CD4-positive, alpha-beta memory T cell (primary cell): ENCODE measurements at regions not wholly inside any gene's neighbourhood (a gene's known extent, or its start where the extent isn't known, plus 50 kb on each side); places are given as distances from the start of the nearest gene placed in this dataset.
"Not testable (repeated sequence)": the region's sequence is repeated elsewhere in the genome, so short reads cannot be mapped to it uniquely, and the experiment has no call there.

Source experiments
- CTCF ChIA-PET: fragments of 350-600 bp; sonication (Branson Sonifier 250); formaldehyde crosslinking; loops from one replicate; lab custom pipeline; 2021; ENCODE audit warnings: inconsistent platforms; ENCODE audit not compliant: partially characterized antibody; lab: Charles Lee
- POLR2A ChIA-PET: fragments of 350-600 bp; sonication (Branson Sonifier 250); formaldehyde crosslinking; loops from one replicate; lab custom pipeline; 2021; ENCODE audit not compliant: partially characterized antibody; lab: Charles Lee
- DNase-seq, 5 donors: peaks; one replicate each; pipeline versions ENCODE4 v3.0.0 to v3.0.0-alpha.2; 2020 to 2022; ENCODE audit warnings: mixed read lengths in 1 of 5
- H3K27ac ChIP-seq: one replicate; pipeline ENCODE4 v1.7.0; 2013; ENCODE audit warnings: low read depth, low read length
- H3K27me3 ChIP-seq: 2 replicates; pipeline ENCODE4 v1.7.0; 2013; ENCODE audit warnings: mild to moderate bottlenecking, low read length, moderate library complexity; ENCODE audit not compliant: insufficient read depth
- H3K36me3 ChIP-seq: 2 replicates; pipeline ENCODE4 v1.7.0; 2013; ENCODE audit warnings: mild to moderate bottlenecking, low read length, moderate library complexity; ENCODE audit not compliant: insufficient read depth
- H3K4me1 ChIP-seq: 2 replicates; pipeline ENCODE4 v1.7.0; 2013; ENCODE audit warnings: mild to moderate bottlenecking, low read length, moderate library complexity; ENCODE audit not compliant: insufficient read depth
- H3K4me3 ChIP-seq, 2 donors: one replicate each; pipeline ENCODE4 v1.7.0; 2013; ENCODE audit warnings: low read length in 2 of 2, mild to moderate bottlenecking in 1 of 2
- H3K9me3 ChIP-seq, 2 donors: one replicate each; pipeline ENCODE4 v1.7.0; 2013; ENCODE audit warnings: low read length in 2 of 2, control low read depth in 1 of 2; ENCODE audit not compliant: control insufficient read depth in 1 of 2
- H3K27ac Mint-ChIP-seq, 7 donors: one replicate each; pipeline ENCODE4 v1.8.0; 2020 to 2021; ENCODE audit warnings: mixed read lengths in 7 of 7, mild to moderate bottlenecking in 6 of 7, inconsistent platforms in 3 of 7, moderate library complexity in 3 of 7
- H3K27me3 Mint-ChIP-seq, 2 donors: one replicate each; pipeline ENCODE4 v1.8.0; 2020 to 2021; ENCODE audit warnings: mixed read lengths in 2 of 2
- H3K36me3 Mint-ChIP-seq, 2 donors: one replicate each; pipeline ENCODE4 v1.8.0; 2020 to 2021; ENCODE audit warnings: mixed read lengths in 2 of 2, inconsistent platforms in 1 of 2, mild to moderate bottlenecking in 1 of 2
- H3K4me1 Mint-ChIP-seq, 4 donors: one replicate each; pipeline ENCODE4 v1.8.0; 2020 to 2021; ENCODE audit warnings: mixed read lengths in 4 of 4, mild to moderate bottlenecking in 1 of 4
- H3K4me3 Mint-ChIP-seq, 8 donors: one replicate each; pipeline ENCODE4 v1.8.0; 2020 to 2021; ENCODE audit warnings: mixed read lengths in 8 of 8, mild to moderate bottlenecking in 7 of 8, moderate library complexity in 6 of 8, inconsistent platforms in 3 of 8
- H3K9me3 Mint-ChIP-seq, 8 donors: one replicate each; pipeline ENCODE4 v1.8.0; 2020 to 2021; ENCODE audit warnings: mixed read lengths in 8 of 8, mild to moderate bottlenecking in 5 of 8, inconsistent platforms in 3 of 8, moderate library complexity in 1 of 8
- intact Hi-C: fragments of 100-400 bp; cut with micrococcal nuclease; formaldehyde crosslinking; loops from one replicate; pipeline ENCODE4 v1.15.1; 2023

DNA sequence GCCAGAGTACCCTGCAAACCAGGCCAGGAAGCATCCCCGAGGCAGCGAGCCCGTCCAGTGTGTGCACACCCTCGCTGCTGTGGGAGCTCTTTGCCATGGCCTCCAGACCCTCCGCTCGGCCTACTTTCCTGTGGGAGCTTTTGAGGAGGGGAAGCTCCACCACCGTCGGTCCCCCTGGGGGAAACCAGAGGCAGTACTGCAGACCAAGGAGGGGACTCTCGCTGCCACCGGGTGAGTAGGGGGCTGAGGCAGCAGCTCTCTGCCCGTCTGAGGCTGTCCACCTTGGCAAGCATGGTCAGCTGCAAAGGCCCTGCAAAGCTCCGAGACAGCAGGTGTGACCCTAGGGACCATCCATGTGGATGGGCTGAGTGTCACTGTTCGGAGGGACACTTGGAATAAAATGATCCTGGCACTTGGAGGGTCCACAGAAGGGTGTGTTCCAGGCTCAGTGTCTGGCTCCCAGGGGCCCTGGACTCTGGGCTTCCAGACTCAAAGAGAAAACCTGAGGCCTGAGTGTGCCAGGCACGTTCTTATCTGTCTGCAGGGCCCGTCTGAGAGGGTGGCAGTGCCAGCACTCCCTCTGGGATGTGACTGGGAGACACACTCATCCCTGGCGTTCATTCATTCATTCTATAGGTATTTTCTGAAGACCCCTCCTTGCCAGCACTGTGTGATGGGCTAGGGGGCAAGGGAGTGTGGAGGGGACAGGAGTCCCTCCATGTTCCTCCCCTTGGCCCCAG is 282.8 kb upstream of the HS6ST1 start:
- Mint-ChIP-seq H3K36me3 (no peaks in the 10 kb centered on the region), H3K4me3 (no peak overlapping the region), H3K27ac (no peak overlapping the region), H3K4me1 (no peaks in the 10 kb centered on the region), H3K9me3 (no peaks in the 10 kb centered on the region), H3K27me3 (no peaks in the 10 kb centered on the region)
- intact Hi-C loops, result no loop called here
- no peak overlapping the region for H3K4me3 ChIP-seq
- no peaks in the 10 kb centered on the region for H3K27me3 ChIP-seq
- POLR2A ChIA-PET, result no interaction called here
- H3K36me3 ChIP-seq, result no peaks in the 10 kb centered on the region
- CTCF ChIA-PET, result no interaction called here
- H3K4me1 ChIP-seq, result no peaks in the 10 kb centered on the region
- no peaks in the 10 kb centered on the region for H3K9me3 ChIP-seq
- no peak overlapping the region for H3K27ac ChIP-seq
- no peak for DNase-seq

DNA sequence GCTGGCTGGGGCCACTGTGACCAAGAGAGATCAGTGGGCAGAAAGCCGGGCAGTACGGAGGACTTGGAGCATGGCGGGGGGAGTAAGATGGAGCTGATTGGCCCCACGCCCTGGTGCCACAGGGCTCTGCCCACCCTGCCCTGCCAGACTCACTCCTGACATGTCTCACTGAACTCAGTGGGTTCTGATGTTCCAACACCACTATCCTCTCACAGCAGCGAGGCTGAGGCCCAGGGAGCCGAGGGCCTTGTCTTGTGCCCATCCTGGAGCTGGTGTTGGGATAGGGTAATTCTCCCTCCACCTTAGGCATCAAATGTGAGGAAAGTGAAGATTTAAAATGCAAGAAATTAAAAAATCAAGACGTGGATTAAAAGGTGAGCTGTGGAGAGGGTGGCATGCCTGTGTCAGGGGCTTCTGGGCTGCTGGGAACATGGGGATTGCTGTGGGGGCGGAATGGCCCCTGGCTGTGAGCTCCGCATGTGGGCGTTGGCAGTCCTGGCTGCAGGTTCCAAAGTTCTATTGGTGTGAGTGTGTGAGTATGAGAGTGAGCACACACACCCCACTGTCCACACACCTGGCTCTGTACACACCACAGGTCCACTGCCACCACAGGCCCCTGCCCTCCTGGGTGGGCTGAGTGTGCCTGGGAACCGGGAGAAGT is 283.5 kb upstream of the HS6ST1 start:
- intact Hi-C loops, result no loop called here
- no peaks in the 10 kb centered on the region for H3K9me3 ChIP-seq
- H3K27ac Mint-ChIP-seq, result no peak overlapping the region

GRCh38 chr2:128602699-128603101 is 284.0 kb upstream of the HS6ST1 start:
- Mint-ChIP-seq H3K4me1 (no peaks in the 10 kb centered on the region), H3K27ac (no peak overlapping the region), H3K4me3 (no peak overlapping the region), H3K36me3 (no peaks in the 10 kb centered on the region), H3K9me3 (no peaks in the 10 kb centered on the region), H3K27me3 (no peaks in the 10 kb centered on the region)
- ChIA-PET POLR2A (no interaction called here), CTCF (no interaction called here)
- Histone ChIP-seq H3K27ac (no peak overlapping the region), H3K9me3 (no peaks in the 10 kb centered on the region), H3K4me3 (no peak overlapping the region), H3K27me3 (no peaks in the 10 kb centered on the region), H3K4me1 (no peaks in the 10 kb centered on the region), H3K36me3 (no peaks in the 10 kb centered on the region)
- no peak for DNase-seq
- intact Hi-C loops, result no loop called here

More for the DNA sequence above, 283.5 kb upstream of the HS6ST1 start:
- CTCF ChIA-PET, result no interaction called here
- no peaks in the 10 kb centered on the region for H3K36me3 Mint-ChIP-seq
- no peak overlapping the region for H3K27ac ChIP-seq
- H3K4me1 Mint-ChIP-seq, result no peaks in the 10 kb centered on the region
- POLR2A ChIA-PET, result no interaction called here
- no peak overlapping the region for H3K4me3 Mint-ChIP-seq
- DNase-seq, result no peak
- no peaks in the 10 kb centered on the region for H3K27me3 Mint-ChIP-seq
- no peaks in the 10 kb centered on the region for H3K4me1 ChIP-seq
- H3K4me3 ChIP-seq, result no peak overlapping the region
- no peaks in the 10 kb centered on the region for H3K36me3 ChIP-seq
- H3K27me3 ChIP-seq, result no peaks in the 10 kb centered on the region
- H3K9me3 Mint-ChIP-seq, result no peaks in the 10 kb centered on the region

GRCh38 chr2:128603411-128603924 is 284.8 kb upstream of the HS6ST1 start:
- H3K9me3 Mint-ChIP-seq, result no peaks in the 10 kb centered on the region
- CTCF ChIA-PET, result interaction anchor here (1.0 kb wide), 1 partner anchor 10 kb away, joined by 3 read pairs; no protein-coding TSS in a partner anchor
- H3K36me3 Mint-ChIP-seq, result no peaks in the 10 kb centered on the region
- POLR2A ChIA-PET, result no interaction called here
- H3K27ac ChIP-seq, result no peak overlapping the region
- H3K9me3 ChIP-seq, result no peaks in the 10 kb centered on the region
- H3K4me3 Mint-ChIP-seq, result no peak overlapping the region
- H3K36me3 ChIP-seq, result no peaks in the 10 kb centered on the region
- no peaks in the 10 kb centered on the region for H3K27me3 Mint-ChIP-seq
- H3K4me1 ChIP-seq, result no peaks in the 10 kb centered on the region
- no peak for DNase-seq
- H3K27me3 ChIP-seq, result no peaks in the 10 kb centered on the region
- no peak overlapping the region for H3K4me3 ChIP-seq
- H3K27ac Mint-ChIP-seq, result no peak overlapping the region
- H3K4me1 Mint-ChIP-seq, result no peaks in the 10 kb centered on the region
- intact Hi-C loops, result no loop called here

- Histone ChIP-seq H3K27me3 (no peaks in the 10 kb centered on the region), H3K36me3 (no peaks in the 10 kb centered on the region), H3K4me1 (no peaks in the 10 kb centered on the region), H3K9me3 (no peaks in the 10 kb centered on the region), H3K27ac (no peak overlapping the region), H3K4me3 (no peak overlapping the region)
- no peak for DNase-seq
- no peak overlapping the region for H3K4me3 Mint-ChIP-seq
- H3K4me1 Mint-ChIP-seq, result no peaks in the 10 kb centered on the region
- ChIA-PET CTCF (interaction anchor here (1.0 kb wide), 1 partner anchor 10 kb away, joined by 3 read pairs; no protein-coding TSS in a partner anchor), POLR2A (no interaction called here)
- H3K27me3 Mint-ChIP-seq, result no peaks in the 10 kb centered on the region
- no peaks in the 10 kb centered on the region for H3K9me3 Mint-ChIP-seq
- intact Hi-C loops, result no loop called here
- H3K36me3 Mint-ChIP-seq, result no peaks in the 10 kb centered on the region
- H3K27ac Mint-ChIP-seq, result no peak overlapping the region
Observed at GRCh38 chr2:128604045-128604444, 285.4 kb upstream of the HS6ST1 start.

DNA sequence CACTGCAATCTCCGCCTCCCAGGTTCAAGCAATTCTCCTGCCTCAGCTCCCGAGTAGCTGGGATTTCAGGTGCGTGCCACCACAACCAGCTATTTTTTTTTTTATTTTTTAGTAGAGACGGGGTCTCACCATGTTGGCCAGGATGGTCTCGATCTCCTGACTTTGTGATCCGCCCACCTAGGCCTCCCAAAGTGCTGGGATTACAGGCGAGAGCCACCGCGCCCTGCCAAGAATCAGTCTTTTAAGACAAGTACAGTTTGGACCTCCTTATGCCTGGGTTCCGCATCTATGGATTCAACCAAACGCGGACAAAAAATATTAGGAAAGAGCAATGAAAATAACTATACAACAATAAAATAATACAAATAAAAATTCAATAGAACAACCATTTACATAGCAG is 285.9 kb upstream of the HS6ST1 start:
- H3K36me3 ChIP-seq, CTCF ChIA-PET, H3K9me3 Mint-ChIP-seq, H3K4me1 Mint-ChIP-seq, H3K4me3 ChIP-seq, H3K4me3 Mint-ChIP-seq, H3K36me3 Mint-ChIP-seq, intact Hi-C loops, POLR2A ChIA-PET, H3K27me3 Mint-ChIP-seq, H3K27me3 ChIP-seq, H3K4me1 ChIP-seq, DNase-seq, H3K27ac Mint-ChIP-seq, H3K27ac ChIP-seq, H3K9me3 ChIP-seq: not testable (repeated sequence)

- DNase-seq, result no peak
- CTCF ChIA-PET, result no interaction called here
Observed at GRCh38 chr2:128605421-128605820, 286.8 kb upstream of the HS6ST1 start.

More at GRCh38 chr2:128605421-128605820, 286.8 kb upstream of the HS6ST1 start:
- POLR2A ChIA-PET, result no interaction called here
- no peaks in the 10 kb centered on the region for H3K36me3 ChIP-seq
- intact Hi-C loops, result no loop called here
- no peaks in the 10 kb centered on the region for H3K9me3 Mint-ChIP-seq
- H3K27me3 Mint-ChIP-seq, result peaks cover 0 to 2% of the 10 kb centered on the region in 2 donors
- H3K4me3 Mint-ChIP-seq, result no peak overlapping the region
- H3K27ac Mint-ChIP-seq, result no peak overlapping the region
- no peaks in the 10 kb centered on the region for H3K27me3 ChIP-seq
- H3K9me3 ChIP-seq, result no peaks in the 10 kb centered on the region
- no peaks in the 10 kb centered on the region for H3K36me3 Mint-ChIP-seq
- no peaks in the 10 kb centered on the region for H3K4me1 ChIP-seq
- H3K4me3 ChIP-seq, result no peak overlapping the region
- H3K27ac ChIP-seq, result no peak overlapping the region
- no peaks in the 10 kb centered on the region for H3K4me1 Mint-ChIP-seq
